Neuronal stem cell (in vitro differentiated cells): ENCODE measurements at regions not wholly inside any gene's neighbourhood (a gene's known extent, or its start where the extent isn't known, plus 50 kb on each side); places are given as distances from the start of the nearest gene placed in this dataset.

Source experiments
- DNase-seq: peaks from one replicate; pipeline ENCODE4 v3.0.0-alpha.2; 2013; ENCODE audit warnings: low spot score
- H2AFZ ChIP-seq: one replicate; pipeline ENCODE4 v1.6.1; 2013; ENCODE audit warnings: mild to moderate bottlenecking, low read length, inconsistent platforms
- H2AK5ac ChIP-seq: 2 replicates; pipeline ENCODE4 v1.6.1; 2013; ENCODE audit warnings: low read depth, mild to moderate bottlenecking, inconsistent platforms, low read length, moderate library complexity, mixed read lengths
- H2BK120ac ChIP-seq: 2 replicates; pipeline ENCODE4 v1.6.1; 2013; ENCODE audit warnings: low read depth, mild to moderate bottlenecking, inconsistent platforms, low read length, moderate library complexity, mixed read lengths
- H2BK12ac ChIP-seq: one replicate; pipeline ENCODE4 v1.6.1; 2013; ENCODE audit warnings: low read length, inconsistent platforms
- H2BK15ac ChIP-seq: 2 replicates; pipeline ENCODE4 v1.6.1; 2013; ENCODE audit warnings: mild to moderate bottlenecking, low read length, inconsistent platforms, mixed read lengths
- H2BK5ac ChIP-seq: one replicate; pipeline ENCODE4 v1.6.1; 2013; ENCODE audit warnings: inconsistent platforms, mild to moderate bottlenecking, low read length, moderate library complexity
- H3K14ac ChIP-seq: one replicate; pipeline ENCODE4 v1.6.1; 2013; ENCODE audit warnings: low read length, inconsistent platforms
- H3K18ac ChIP-seq: 2 replicates; pipeline ENCODE4 v1.6.1; 2013; ENCODE audit warnings: low read length, inconsistent platforms
- H3K23ac ChIP-seq: 2 replicates; pipeline ENCODE4 v1.6.1; 2013; ENCODE audit warnings: low read depth, mild to moderate bottlenecking, mixed read lengths, low read length, inconsistent platforms; ENCODE audit not compliant: poor library complexity
- H3K27ac ChIP-seq: replicated peaks from 3 replicates; pipeline ENCODE4 v1.5.1; 2013; ENCODE audit warnings: low read length, inconsistent platforms
- H3K27me3 ChIP-seq, 3 experiments: 2 replicates each; pipeline ENCODE4 v1.6.1; 2013; ENCODE audit warnings: low read length in 3 of 3, mild to moderate bottlenecking in 2 of 3, inconsistent platforms in 1 of 3, low read depth in 1 of 3, mixed read lengths in 1 of 3, moderate library complexity in 1 of 3; ENCODE audit not compliant: control insufficient read depth in 3 of 3, insufficient read depth in 3 of 3
- H3K36me3 ChIP-seq, 2 donors: replicated peaks in 1 of 2; 2 replicates each; pipeline ENCODE4 v1.6.1; 2013; ENCODE audit warnings: low read length in 2 of 2; ENCODE audit not compliant: control insufficient read depth in 2 of 2, insufficient read depth in 2 of 2
- H3K4ac ChIP-seq: 2 replicates; pipeline ENCODE4 v1.6.1; 2013; ENCODE audit warnings: inconsistent platforms, mild to moderate bottlenecking, low read length, moderate library complexity
- H3K4me1 ChIP-seq, 2 donors: 1 replicate in 1 of 2; 2 replicates in 1 of 2; pipeline ENCODE4 v1.6.1; 2013; ENCODE audit warnings: low read length in 2 of 2, low read depth in 1 of 2; ENCODE audit not compliant: control insufficient read depth in 2 of 2, insufficient read depth in 1 of 2
- H3K4me2 ChIP-seq: one replicate; pipeline ENCODE4 v1.6.1; 2013; ENCODE audit warnings: mild to moderate bottlenecking, low read length, inconsistent platforms; ENCODE audit not compliant: insufficient read depth, poor library complexity, severe bottlenecking
- H3K4me3 ChIP-seq, 2 donors: 2 replicates each; pipeline ENCODE4 v1.5.1; 2013; ENCODE audit warnings: low read length in 2 of 2, mild to moderate bottlenecking in 2 of 2, inconsistent platforms in 1 of 2, moderate library complexity in 1 of 2
- H3K79me1 ChIP-seq: one replicate; pipeline ENCODE4 v1.6.1; 2013; ENCODE audit warnings: low read depth, mild to moderate bottlenecking, inconsistent platforms, low read length, moderate library complexity
- H3K9ac ChIP-seq: one replicate; pipeline ENCODE4 v1.6.1; 2013; ENCODE audit warnings: mild to moderate bottlenecking, low read depth, low read length, inconsistent platforms; ENCODE audit not compliant: poor library complexity
- H3K9me3 ChIP-seq, 2 donors: replicated peaks in 1 of 2; 2 replicates each; pipeline versions ENCODE3 to v1.6.1; 2013; ENCODE audit warnings: low read length in 2 of 2, mild to moderate bottlenecking in 2 of 2, inconsistent platforms in 1 of 2, low read depth in 1 of 2, mixed read lengths in 1 of 2, moderate library complexity in 1 of 2; ENCODE audit not compliant: control insufficient read depth in 2 of 2, insufficient read depth in 1 of 2
- H4K8ac ChIP-seq: one replicate; pipeline ENCODE4 v1.6.1; 2013; ENCODE audit warnings: low read depth, mild to moderate bottlenecking, inconsistent platforms, low read length, moderate library complexity
- H4K91ac ChIP-seq: one replicate; pipeline ENCODE4 v1.6.1; 2013; ENCODE audit warnings: low read length, low read depth, mild to moderate bottlenecking, inconsistent platforms; ENCODE audit not compliant: poor library complexity
- WGBS, 2 donors: extraction: QIAGEN DNeasy Blood & Tissue Kit; methylation state at CpG; one replicate each; pipeline ENCODE4 v1.1.7; 2013; ENCODE audit warnings: missing lambda C conversion rate in 2 of 2, mixed read lengths in 1 of 2; ENCODE audit not compliant: insufficient read length in 2 of 2, insufficient replicate concordance in 1 of 2; ENCODE audit errors: extremely low coverage in 2 of 2; 5-methylcytosine and 5-hydroxymethylcytosine counted together

DNA sequence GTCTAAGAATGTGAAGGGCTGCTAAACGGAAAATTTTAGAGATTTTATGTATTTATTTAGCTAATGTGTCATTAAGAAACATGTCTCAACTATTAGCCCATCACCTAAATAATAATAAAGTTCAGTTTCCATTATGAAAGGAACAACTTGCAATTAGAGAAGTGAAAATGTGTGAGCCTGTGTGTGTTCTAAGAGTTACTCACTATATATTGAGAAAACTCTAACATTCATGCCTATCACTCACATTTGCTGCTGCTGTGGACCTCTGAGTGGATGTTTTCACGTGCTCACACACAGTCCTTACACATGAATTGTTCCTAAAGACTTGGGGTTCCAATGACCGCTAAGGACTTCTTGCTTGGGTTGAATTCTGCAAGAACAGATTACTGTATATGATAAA lies 364.0 kb downstream of the TMA16 start:
- Histone ChIP-seq H2AK5ac (no peak overlapping the region), H3K79me1 (no peaks in the 10 kb centered on the region), H3K36me3 (no peaks in the 10 kb centered on the region), H3K4ac (no peak overlapping the region), H3K9me3 (no peaks in the 10 kb centered on the region), H3K23ac (no peak overlapping the region), H3K4me2 (no peak overlapping the region), H2AFZ (no peak overlapping the region), H2BK12ac (no peak overlapping the region), H3K4me3 (no peak overlapping the region), H3K9ac (no peak overlapping the region), H3K4me1 (no peaks in the 10 kb centered on the region), H3K18ac (no peak overlapping the region), H4K91ac (no peak overlapping the region), H3K14ac (no peak overlapping the region), H2BK15ac (no peak overlapping the region), H4K8ac (no peak overlapping the region), H2BK120ac (no peak overlapping the region), H2BK5ac (no peak overlapping the region), H3K27ac (no peak overlapping the region), H3K27me3 (no peaks in the 10 kb centered on the region)
- DNase-seq: no peak
- WGBS, 2 donors: no CpG with 5 or more reads among the region's 3 CpGs

DNA sequence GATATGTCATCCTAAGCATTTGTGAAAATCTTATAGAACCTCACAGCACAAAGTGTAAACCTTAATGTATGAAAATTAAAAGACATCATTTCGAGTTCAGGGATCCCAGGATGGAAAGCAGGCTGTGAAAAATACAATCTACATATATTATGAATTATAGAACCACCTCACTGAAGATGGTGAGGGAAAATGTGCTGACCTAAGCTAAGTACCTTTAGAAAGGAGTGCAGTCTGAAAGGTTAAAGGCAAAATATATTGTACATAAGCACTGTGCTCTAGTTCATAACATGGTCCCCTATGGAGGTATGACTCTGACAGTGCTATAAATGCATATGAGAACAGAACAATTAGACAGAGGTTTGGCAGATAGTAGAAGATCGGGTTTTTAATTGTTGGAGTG lies 368.6 kb downstream of the TMA16 start:
- Histone ChIP-seq H3K4ac (no peak overlapping the region), H3K14ac (no peak overlapping the region), H3K79me1 (no peaks in the 10 kb centered on the region), H2AK5ac (no peak overlapping the region), H2BK120ac (no peak overlapping the region), H2AFZ (no peak overlapping the region), H3K9me3 (no peaks in the 10 kb centered on the region), H4K91ac (no peak overlapping the region), H3K4me2 (no peak overlapping the region), H2BK15ac (no peak overlapping the region), H3K4me1 (no peaks in the 10 kb centered on the region), H3K4me3 (no peak overlapping the region), H4K8ac (no peak overlapping the region), H2BK12ac (no peak overlapping the region), H3K23ac (no peak overlapping the region), H3K18ac (no peak overlapping the region), H3K27ac (no peak overlapping the region), H3K9ac (no peak overlapping the region), H2BK5ac (no peak overlapping the region), H3K36me3 (no peaks in the 10 kb centered on the region), H3K27me3 (no peaks in the 10 kb centered on the region)
- no peak for DNase-seq
- WGBS, 2 donors: 100% methylated on average over 1 of the region's 2 CpGs; no CpG with 5 or more reads in 1 of the 2 donors

DNA sequence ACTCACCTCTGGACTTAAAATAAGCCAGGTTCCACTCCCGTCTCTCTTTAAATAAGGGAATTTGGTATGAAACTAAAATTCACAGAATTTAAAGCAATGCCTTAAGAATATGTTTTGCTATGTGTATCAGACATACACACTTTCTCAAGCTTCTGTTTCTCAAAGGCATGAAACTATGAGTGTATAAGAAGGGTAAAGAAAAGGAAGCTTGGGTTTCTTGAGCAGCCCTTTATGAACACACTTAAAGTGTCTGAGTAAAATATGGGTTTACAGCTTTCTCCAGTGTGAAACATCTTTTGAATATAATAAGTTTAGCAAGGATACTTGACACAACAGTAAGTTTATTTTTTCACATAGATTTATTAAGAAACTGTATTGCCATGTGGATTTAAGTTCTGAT lies 370.5 kb downstream of the TMA16 start:
- H4K91ac ChIP-seq: no peak overlapping the region
- H2AK5ac ChIP-seq: no peak overlapping the region
- H3K14ac ChIP-seq: no peak overlapping the region
- no peak overlapping the region for H4K8ac ChIP-seq
- no peaks in the 10 kb centered on the region for H3K9me3 ChIP-seq
- no peak overlapping the region for H2AFZ ChIP-seq
- H3K36me3 ChIP-seq: no peaks in the 10 kb centered on the region
- no peak overlapping the region for H3K4ac ChIP-seq
- no CpG with 5 or more reads among the region's 1 CpG for WGBS, 2 donors
- no peak overlapping the region for H2BK12ac ChIP-seq
- no peak overlapping the region for H3K4me3 ChIP-seq
- H3K9ac ChIP-seq: no peak overlapping the region
- no peaks in the 10 kb centered on the region for H3K4me1 ChIP-seq
- no peak for DNase-seq
- H2BK15ac ChIP-seq: no peak overlapping the region
- no peak overlapping the region for H3K27ac ChIP-seq
- no peak overlapping the region for H3K23ac ChIP-seq
- H3K4me2 ChIP-seq: no peak overlapping the region
- H2BK120ac ChIP-seq: no peak overlapping the region
- no peaks in the 10 kb centered on the region for H3K27me3 ChIP-seq
- H3K18ac ChIP-seq: no peak overlapping the region
- no peaks in the 10 kb centered on the region for H3K79me1 ChIP-seq
- no peak overlapping the region for H2BK5ac ChIP-seq

DNA sequence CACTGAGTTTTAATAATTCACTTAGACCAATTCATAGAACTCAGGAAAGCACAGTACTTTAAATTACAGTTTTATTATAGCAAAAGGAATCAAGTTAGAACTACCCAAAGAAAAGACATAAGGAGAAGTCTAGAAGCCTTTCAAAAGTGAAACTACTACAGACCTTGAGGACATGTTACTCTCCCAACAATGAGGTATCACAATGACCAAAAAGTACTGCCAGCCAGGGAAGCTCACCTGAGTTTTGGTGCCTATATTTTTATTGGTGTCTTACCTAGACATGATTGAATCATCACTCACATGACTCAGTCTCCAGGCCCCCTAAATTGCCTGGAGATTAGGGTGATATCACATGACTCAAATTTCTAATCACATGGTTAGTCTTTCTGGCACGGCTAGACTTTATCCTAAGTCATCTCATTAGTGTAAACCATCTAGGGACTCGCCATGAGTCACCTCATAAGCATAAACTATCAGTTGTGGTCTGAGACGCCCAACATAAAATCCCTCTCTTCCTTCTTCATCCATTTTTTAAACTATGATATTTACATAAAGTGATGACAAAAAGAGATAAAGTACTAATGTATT lies 372.3 kb downstream of the TMA16 start:
- Histone ChIP-seq H2BK12ac (no peak overlapping the region), H3K79me1 (no peaks in the 10 kb centered on the region), H3K4me2 (no peak overlapping the region), H3K4ac (no peak overlapping the region), H3K18ac (no peak overlapping the region), H3K23ac (no peak overlapping the region), H3K9me3 (no peaks in the 10 kb centered on the region), H3K14ac (no peak overlapping the region), H3K36me3 (no peaks in the 10 kb centered on the region), H3K4me1 (no peaks in the 10 kb centered on the region), H4K91ac (no peak overlapping the region), H3K27ac (no peak overlapping the region), H3K27me3 (no peaks in the 10 kb centered on the region), H2BK5ac (no peak overlapping the region), H2BK15ac (no peak overlapping the region), H2AFZ (no peak overlapping the region), H2BK120ac (no peak overlapping the region), H2AK5ac (no peak overlapping the region), H4K8ac (no peak overlapping the region), H3K9ac (no peak overlapping the region), H3K4me3 (no peak overlapping the region)
- WGBS, 2 donors: no CpG with 5 or more reads among the region's 3 CpGs
- no peak for DNase-seq
